PC-9 (cell line): ENCODE measurements at regions not wholly inside any gene's neighbourhood (a gene's known extent, or its start where the extent isn't known, plus 50 kb on each side); places are given as distances from the start of the nearest gene placed in this dataset.

Source experiments
- BruUV-seq: library from RNA; stranded (reverse); fragments of 400-500 nt; replicated peaks from 2 replicates; lab custom pipeline; 2021; lab: Mats Ljungman, UMichigan
- CTCF ChIA-PET: fragments of 300-600 bp; sonication (Branson Sonifier 250); formaldehyde crosslinking; loops from one replicate; lab custom pipeline; 2022; ENCODE audit warnings: antibody characterized with exemption; lab: Charles Lee
- POLR2A ChIA-PET: fragments of 300-600 bp; sonication (Branson Sonifier 250); formaldehyde crosslinking; loops from one replicate; lab custom pipeline; 2022; ENCODE audit warnings: antibody characterized with exemption; ENCODE audit not compliant: unreplicated experiment; lab: Charles Lee
- DNase-seq, 2 experiments: peaks; one replicate each; pipeline versions ENCODE4 v3.0.0 to v3.0.0-alpha.2; 2015 to 2022; ENCODE audit warnings: mixed read lengths in 1 of 2
- H2AFZ ChIP-seq: fragments of 200-600 bp; sonication (generic); 2 replicates; pipeline ENCODE4 v1.8.1; 2017; ENCODE audit warnings: antibody characterized with exemption
- H3F3A ChIP-seq: fragments of 200-600 bp; sonication (generic); 2 replicates; pipeline ENCODE4 v1.8.1; 2017; ENCODE audit warnings: antibody characterized with exemption, mild to moderate bottlenecking, low read depth; ENCODE audit not compliant: insufficient read depth
- H3K27ac ChIP-seq: fragments of 200-600 bp; sonication (generic); 2 replicates; pipeline ENCODE4 v1.6.1; 2016; ENCODE audit warnings: mixed run types
- H3K27me3 ChIP-seq: fragments of 200-600 bp; sonication (generic); 2 replicates; pipeline ENCODE4 v1.6.1; 2016; ENCODE audit warnings: low read depth, mixed run types; ENCODE audit not compliant: insufficient read depth
- H3K36me3 ChIP-seq: fragments of 200-600 bp; sonication (generic); 2 replicates; pipeline ENCODE4 v1.6.1; 2016; ENCODE audit warnings: low read depth, mixed run types
- H3K4me1 ChIP-seq: fragments of 200-600 bp; sonication (generic); replicated peaks from 2 replicates; pipeline ENCODE4 v1.6.1; 2016; ENCODE audit warnings: mixed run types; ENCODE audit not compliant: insufficient read depth
- H3K4me2 ChIP-seq: fragments of 200-600 bp; sonication (generic); 2 replicates; pipeline ENCODE4 v1.6.1; 2017; ENCODE audit warnings: mixed run types
- H3K4me3 ChIP-seq: fragments of 200-600 bp; sonication (generic); 2 replicates; pipeline ENCODE4 v1.6.1; 2016; ENCODE audit warnings: mixed run types
- H3K79me2 ChIP-seq: fragments of 200-600 bp; sonication (generic); 2 replicates; pipeline ENCODE4 v1.6.1; 2017; ENCODE audit warnings: low read depth, mixed run types
- H3K9me2 ChIP-seq: fragments of 200-600 bp; sonication (generic); 2 replicates; pipeline ENCODE4 v1.8.1; 2017; ENCODE audit warnings: mild to moderate bottlenecking; ENCODE audit not compliant: insufficient read depth
- H3K9me3 ChIP-seq: fragments of 200-600 bp; sonication (generic); 2 replicates; pipeline ENCODE4 v1.8.1; 2016; ENCODE audit warnings: low read depth; ENCODE audit not compliant: insufficient read depth
- H4K20me1 ChIP-seq: fragments of 200-600 bp; sonication (generic); 2 replicates; pipeline ENCODE4 v1.8.1; 2017; ENCODE audit not compliant: insufficient read depth
- CTCF ChIP-seq: fragments of 200-600 bp; sonication (generic); conservative IDR thresholded peaks from 2 replicates; pipeline ENCODE4 v1.6.1; 2017; ENCODE audit warnings: mixed run types, antibody characterized with exemption, mild to moderate bottlenecking, moderate library complexity
- EZH2 ChIP-seq: fragments of 200-600 bp; sonication (generic); IDR thresholded peaks from 2 replicates; pipeline ENCODE4 v1.8.0; 2017; ENCODE audit warnings: antibody characterized with exemption, low read depth
- intact Hi-C: fragments of 100-400 bp; cut with micrococcal nuclease; formaldehyde crosslinking; loops from one replicate; pipeline ENCODE4 v1.10.0; 2022; ENCODE audit not compliant: unreplicated experiment

- Histone ChIP-seq H3K36me3 (no peaks in the 10 kb centered on the region), H3K4me2 (no peak overlapping the region), H3K79me2 (no peaks in the 10 kb centered on the region), H3K27ac (no peak overlapping the region), H2AFZ (no peak overlapping the region), H3K9me2 (no peaks in the 10 kb centered on the region), H3K27me3 (no peaks in the 10 kb centered on the region), H4K20me1 (no peaks in the 10 kb centered on the region), H3K4me1 (no peaks in the 10 kb centered on the region), H3K9me3 (no peaks in the 10 kb centered on the region), H3K4me3 (no peak overlapping the region), H3F3A (no peaks in the 10 kb centered on the region)
- no peak for TF ChIP-seq CTCF
- no peak for TF ChIP-seq EZH2
- ChIA-PET CTCF (no interaction called here), POLR2A (no interaction called here)
- no TSS peak for BruUV-seq
- intact Hi-C loops, result no loop called here
- no peak for DNase-seq
These were observed 606.0 kb upstream of the PITX2 start for GRCh38 chr4:111228874-111229273.

- H3K9me2 ChIP-seq, result no peaks in the 10 kb centered on the region
- POLR2A ChIA-PET, result no interaction called here
- no peaks in the 10 kb centered on the region for H3K4me1 ChIP-seq
- H3K36me3 ChIP-seq, result no peaks in the 10 kb centered on the region
- BruUV-seq, result no TSS peak
- intact Hi-C loops, result no loop called here
- H4K20me1 ChIP-seq, result no peaks in the 10 kb centered on the region
- H3K27ac ChIP-seq, result no peak overlapping the region
- H3K9me3 ChIP-seq, result no peaks in the 10 kb centered on the region
- no peaks in the 10 kb centered on the region for H3F3A ChIP-seq
- CTCF ChIA-PET, result no interaction called here
- no peak overlapping the region for H3K4me3 ChIP-seq
- no peak overlapping the region for H3K4me2 ChIP-seq
- TF ChIP-seq CTCF (no peak), EZH2 (no peak)
- H2AFZ ChIP-seq, result no peak overlapping the region
- no peaks in the 10 kb centered on the region for H3K27me3 ChIP-seq
- no peak for DNase-seq
- H3K79me2 ChIP-seq, result no peaks in the 10 kb centered on the region
These were observed 607.4 kb upstream of the PITX2 start for GRCh38 chr4:111230265-111230664.

- BruUV-seq, result no TSS peak
- Histone ChIP-seq H3K79me2 (no peaks in the 10 kb centered on the region), H3K4me2 (no peak overlapping the region), H4K20me1 (no peaks in the 10 kb centered on the region), H3K27ac (no peak overlapping the region), H3K27me3 (no peaks in the 10 kb centered on the region), H3F3A (no peaks in the 10 kb centered on the region), H3K36me3 (no peaks in the 10 kb centered on the region), H2AFZ (no peak overlapping the region), H3K4me1 (no peaks in the 10 kb centered on the region), H3K4me3 (no peak overlapping the region), H3K9me3 (no peaks in the 10 kb centered on the region), H3K9me2 (no peaks in the 10 kb centered on the region)
- TF ChIP-seq EZH2 (no peak), CTCF (no peak)
- ChIA-PET POLR2A (no interaction called here), CTCF (no interaction called here)
- intact Hi-C loops, result no loop called here
- DNase-seq, result no peak
These were observed 608.4 kb upstream of the PITX2 start for GRCh38 chr4:111231281-111231680.
